A549 (cell line): ENCODE measurements at regions not wholly inside any gene's neighbourhood (a gene's known extent, or its start where the extent isn't known, plus 50 kb on each side); places are given as distances from the start of the nearest gene placed in this dataset.

Experiments
- JUNB ChIP-seq: fragments of >200 bp; sonication (Bioruptor Twin); formaldehyde crosslinking; IDR thresholded peaks from 2 replicates; pipeline ENCODE4 v1.6.1; 2016
- TF ChIP-seq, protein P1 (sequence below): fragments of >200 bp; sonication (Bioruptor Twin); formaldehyde crosslinking; IDR thresholded peaks from 3 replicates; pipeline ENCODE4 v1.5.1; 2016

DNA sequence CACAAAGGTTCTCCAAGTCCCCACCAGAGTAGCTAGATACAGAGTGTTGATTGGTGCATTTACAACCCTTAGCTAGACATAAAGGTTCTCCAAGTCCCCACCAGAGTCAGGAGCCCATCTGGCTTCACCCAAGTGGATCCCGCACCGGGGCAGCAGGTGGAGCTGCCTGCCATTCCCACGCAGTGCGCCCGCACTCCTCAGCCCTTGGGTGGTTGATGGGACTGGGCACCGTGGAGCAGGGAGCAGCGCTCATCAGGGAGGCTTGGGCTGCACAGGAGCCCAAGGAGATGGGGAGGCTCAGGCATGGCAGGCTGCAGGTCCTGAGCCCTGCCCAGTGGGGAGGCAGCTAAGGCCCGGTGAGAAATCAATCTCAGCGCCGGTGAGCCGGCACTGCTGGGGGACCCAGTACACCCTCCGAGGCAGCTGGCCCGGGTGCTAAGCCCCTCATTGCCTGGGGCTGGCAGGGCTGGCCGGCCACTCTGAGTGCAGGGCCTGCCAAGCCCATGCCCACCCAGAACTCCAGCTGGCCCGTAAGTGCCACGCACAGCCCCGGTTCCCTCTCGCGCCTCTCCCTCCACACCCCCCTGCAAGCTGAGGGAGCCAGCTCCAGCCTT lies 404.1 kb downstream of the METTL15 start:
- TF ChIP-seq, protein P1, sequence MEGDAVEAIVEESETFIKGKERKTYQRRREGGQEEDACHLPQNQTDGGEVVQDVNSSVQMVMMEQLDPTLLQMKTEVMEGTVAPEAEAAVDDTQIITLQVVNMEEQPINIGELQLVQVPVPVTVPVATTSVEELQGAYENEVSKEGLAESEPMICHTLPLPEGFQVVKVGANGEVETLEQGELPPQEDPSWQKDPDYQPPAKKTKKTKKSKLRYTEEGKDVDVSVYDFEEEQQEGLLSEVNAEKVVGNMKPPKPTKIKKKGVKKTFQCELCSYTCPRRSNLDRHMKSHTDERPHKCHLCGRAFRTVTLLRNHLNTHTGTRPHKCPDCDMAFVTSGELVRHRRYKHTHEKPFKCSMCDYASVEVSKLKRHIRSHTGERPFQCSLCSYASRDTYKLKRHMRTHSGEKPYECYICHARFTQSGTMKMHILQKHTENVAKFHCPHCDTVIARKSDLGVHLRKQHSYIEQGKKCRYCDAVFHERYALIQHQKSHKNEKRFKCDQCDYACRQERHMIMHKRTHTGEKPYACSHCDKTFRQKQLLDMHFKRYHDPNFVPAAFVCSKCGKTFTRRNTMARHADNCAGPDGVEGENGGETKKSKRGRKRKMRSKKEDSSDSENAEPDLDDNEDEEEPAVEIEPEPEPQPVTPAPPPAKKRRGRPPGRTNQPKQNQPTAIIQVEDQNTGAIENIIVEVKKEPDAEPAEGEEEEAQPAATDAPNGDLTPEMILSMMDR: no peak
- no peak for TF ChIP-seq JUNB
